IMR-90 (cell line): ENCODE measurements at regions not wholly inside any gene's neighbourhood (a gene's known extent, or its start where the extent isn't known, plus 50 kb on each side); places are given as distances from the start of the nearest gene placed in this dataset.
"Not testable (repeated sequence)": the region's sequence is repeated elsewhere in the genome, so short reads cannot be mapped to it uniquely, and the experiment has no call there.

Source experiments
- ATAC-seq: fragments of 200-7000 bp; cut with Tn5 transposase; 2 replicates; pipeline ENCODE4 v1.9.1; 2020; ENCODE audit warnings: low read depth, mild to moderate bottlenecking, moderate library complexity
- BruUV-seq: library from RNA; stranded (reverse); fragments of 400-500 nt; replicated peaks from 2 replicates; lab custom pipeline; 2021; lab: Mats Ljungman, UMichigan
- CTCF ChIA-PET: fragments of 300-600 bp; formaldehyde crosslinking; extraction: SDS; loops from one replicate; lab custom pipeline; 2021; ENCODE audit warnings: antibody characterized with exemption; lab: Yijun Ruan, JAX
- POLR2A ChIA-PET: fragments of 300-600 bp; sonication (Branson Sonifier 250); formaldehyde crosslinking; loops from one replicate; lab custom pipeline; 2022; ENCODE audit warnings: antibody characterized with exemption; ENCODE audit not compliant: unreplicated experiment; lab: Charles Lee
- DNase-seq: peaks from one replicate; pipeline ENCODE4 v3.0.0; 2013
- H2AFZ ChIP-seq: replicated peaks from 2 replicates; pipeline ENCODE3; 2013; ENCODE audit warnings: low read length, mild to moderate bottlenecking; ENCODE audit not compliant: poor library complexity
- H2AK5ac ChIP-seq: 2 replicates; pipeline ENCODE4 v1.6.1; 2013; ENCODE audit warnings: low read depth, low read length, inconsistent platforms
- H2AK9ac ChIP-seq: replicated peaks from 2 replicates; pipeline ENCODE3; 2013; ENCODE audit warnings: mild to moderate bottlenecking, low read depth, low read length, moderate library complexity; ENCODE audit not compliant: poor library complexity
- H2BK120ac ChIP-seq: 2 replicates; pipeline ENCODE4 v1.6.1; 2013; ENCODE audit warnings: low read depth, low read length, inconsistent platforms
- H2BK15ac ChIP-seq: 3 replicates; pipeline ENCODE4 v1.6.1; 2013; ENCODE audit warnings: low read depth, low read length, inconsistent platforms
- H2BK20ac ChIP-seq: 2 replicates; pipeline ENCODE4 v1.6.1; 2013; ENCODE audit warnings: low read depth, mild to moderate bottlenecking, inconsistent platforms, low read length, moderate library complexity
- H2BK5ac ChIP-seq: 2 replicates; pipeline ENCODE4 v1.6.1; 2013; ENCODE audit warnings: mild to moderate bottlenecking, low read depth, low read length, inconsistent platforms; ENCODE audit not compliant: poor library complexity, severe bottlenecking
- H3K14ac ChIP-seq: replicated peaks from 2 replicates; pipeline ENCODE4 v1.6.1; 2013; ENCODE audit warnings: low read depth, low read length, inconsistent platforms
- H3K18ac ChIP-seq: 2 replicates; pipeline ENCODE4 v1.6.1; 2013; ENCODE audit warnings: low read depth, low read length, control low read depth
- H3K23ac ChIP-seq: 2 replicates; pipeline ENCODE4 v1.6.1; 2013; ENCODE audit warnings: low read depth, low read length, inconsistent platforms
- H3K27ac ChIP-seq: 2 replicates; pipeline ENCODE4 v1.5.1; 2013; ENCODE audit warnings: mild to moderate bottlenecking, control low read depth, low read length; ENCODE audit not compliant: insufficient read depth
- H3K27me3 ChIP-seq: 2 replicates; pipeline ENCODE4 v1.6.1; 2013; ENCODE audit warnings: low read length; ENCODE audit not compliant: control insufficient read depth, insufficient read depth
- H3K36me3 ChIP-seq: 2 replicates; pipeline ENCODE4 v1.6.1; 2013; ENCODE audit warnings: low read length, mixed read lengths; ENCODE audit not compliant: control insufficient read depth, insufficient read depth
- H3K4ac ChIP-seq: 2 replicates; pipeline ENCODE4 v1.6.1; 2013; ENCODE audit warnings: low read depth, low read length, inconsistent platforms
- H3K4me1 ChIP-seq: 2 replicates; pipeline ENCODE4 v1.6.1; 2013; ENCODE audit warnings: low read length, mixed read lengths; ENCODE audit not compliant: control insufficient read depth, insufficient read depth
- H3K4me2 ChIP-seq: 2 replicates; pipeline ENCODE4 v1.6.1; 2013; ENCODE audit warnings: low read depth, mild to moderate bottlenecking, control low read depth, low read length, moderate library complexity
- H3K4me3 ChIP-seq: 2 replicates; pipeline ENCODE4 v1.5.1; 2013; ENCODE audit warnings: low read depth, mild to moderate bottlenecking, control low read depth, low read length, moderate library complexity; ENCODE audit not compliant: insufficient read depth
- H3K56ac ChIP-seq: 2 replicates; pipeline ENCODE4 v1.6.1; 2013; ENCODE audit warnings: low read length, inconsistent platforms; ENCODE audit not compliant: insufficient read depth; ENCODE audit errors: extremely low read depth
- H3K79me1 ChIP-seq, 2 experiments: 2 replicates each; pipeline ENCODE4 v1.6.1; 2013; ENCODE audit warnings: low read length in 2 of 2, inconsistent platforms in 1 of 2, low read depth in 1 of 2
- H3K9ac ChIP-seq: 2 replicates; pipeline ENCODE4 v1.6.1; 2013; ENCODE audit warnings: low read depth, low read length, control low read depth
- H3K9me1 ChIP-seq: 2 replicates; pipeline ENCODE4 v1.6.1; 2013; ENCODE audit warnings: low read length, inconsistent platforms; ENCODE audit not compliant: insufficient read depth
- H3K9me3 ChIP-seq: 2 replicates; pipeline ENCODE4 v1.6.1; 2013; ENCODE audit warnings: low read length; ENCODE audit not compliant: control insufficient read depth, insufficient read depth
- H4K20me1 ChIP-seq: 2 replicates; pipeline ENCODE4 v1.6.1; 2013; ENCODE audit warnings: low read length, inconsistent platforms; ENCODE audit not compliant: insufficient read depth
- H4K5ac ChIP-seq: 2 replicates; pipeline ENCODE4 v1.6.1; 2013; ENCODE audit warnings: mild to moderate bottlenecking, low read depth, low read length, control low read depth
- H4K8ac ChIP-seq, 2 experiments: 2 replicates each; pipeline ENCODE4 v1.6.1; 2013; ENCODE audit warnings: low read depth in 2 of 2, low read length in 2 of 2, control low read depth in 1 of 2, inconsistent platforms in 1 of 2
- H4K91ac ChIP-seq: 2 replicates; pipeline ENCODE4 v1.6.1; 2013; ENCODE audit warnings: low read depth, low read length, inconsistent platforms; ENCODE audit not compliant: insufficient read depth
- WGBS, 2 experiments: methylation state at CpG; one replicate each; pipeline versions ENCODE4 v1.1.5 to v1.1.7; 2013; ENCODE audit warnings: missing lambda C conversion rate in 2 of 2; ENCODE audit not compliant: insufficient read length in 1 of 2; ENCODE audit errors: extremely low coverage in 2 of 2; 5-methylcytosine and 5-hydroxymethylcytosine counted together
- dilution Hi-C: fragments of 300-500 bp; cut with HindIII; formaldehyde crosslinking; loops from one replicate; pipeline ENCODE4 v1.14.3; 2018; ENCODE audit warnings: low sequenced_read_pairs; ENCODE audit not compliant: unreplicated experiment
- in situ Hi-C: fragments of 300-500 bp; cut with MboI; formaldehyde crosslinking; loops from 3 replicates; pipeline ENCODE4 v1.14.3; 2019; ENCODE audit warnings: low sequenced_read_pairs, inconsistent platforms, mixed read lengths
- intact Hi-C: fragments of 100-400 bp; cut with micrococcal nuclease; formaldehyde crosslinking; loops from 2 replicates; pipeline ENCODE4 v1.10.0; 2022

DNA sequence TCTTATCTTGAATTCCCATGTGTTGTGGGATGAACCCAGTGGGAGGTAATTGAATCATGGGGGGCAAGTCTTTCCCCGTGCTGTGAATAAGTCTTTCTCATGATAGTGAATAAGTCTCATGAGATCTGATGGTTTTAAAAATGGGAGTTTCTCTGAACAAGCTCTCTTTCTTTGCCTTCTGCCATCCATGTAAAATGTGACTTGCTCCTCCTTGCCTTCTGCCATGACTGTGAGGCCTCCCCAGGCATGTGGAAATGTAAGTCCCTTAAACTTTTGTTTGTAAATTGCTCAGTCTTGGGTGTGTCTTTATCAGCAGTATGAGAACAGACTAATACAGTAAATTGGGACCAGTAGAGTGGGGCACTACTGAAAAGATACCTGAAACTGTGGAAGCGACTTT is 92.1 kb upstream of the PMCH start:
- H3K4me2 ChIP-seq, H3K27me3 ChIP-seq, CTCF ChIA-PET, dilution Hi-C loops, H3K14ac ChIP-seq, H4K20me1 ChIP-seq, H3K4me3 ChIP-seq, H3K79me1 ChIP-seq, H4K5ac ChIP-seq, ATAC-seq, H3K9me1 ChIP-seq, H2BK15ac ChIP-seq, H4K8ac ChIP-seq, H2AK5ac ChIP-seq, H3K9ac ChIP-seq, in situ Hi-C loops, H2BK5ac ChIP-seq, H3K23ac ChIP-seq, BruUV-seq, H2AFZ ChIP-seq, POLR2A ChIA-PET, H3K4ac ChIP-seq, H4K91ac ChIP-seq, H3K9me3 ChIP-seq, intact Hi-C loops, H3K4me1 ChIP-seq, H3K36me3 ChIP-seq, H2AK9ac ChIP-seq, H3K27ac ChIP-seq, H2BK20ac ChIP-seq, H3K18ac ChIP-seq, H3K56ac ChIP-seq, DNase-seq, H2BK120ac ChIP-seq: not testable (repeated sequence)
- 60% methylated on average over 1 of the region's 2 CpGs; no CpG with 5 or more reads in 1 of the 2 experiments for WGBS, 2 experiments
